ENCODE measurements at regions not wholly inside any gene's neighbourhood (a gene's known extent, or its start where the extent isn't known, plus 50 kb on each side); places are given as distances from the start of the nearest gene placed in this dataset.

DNA sequence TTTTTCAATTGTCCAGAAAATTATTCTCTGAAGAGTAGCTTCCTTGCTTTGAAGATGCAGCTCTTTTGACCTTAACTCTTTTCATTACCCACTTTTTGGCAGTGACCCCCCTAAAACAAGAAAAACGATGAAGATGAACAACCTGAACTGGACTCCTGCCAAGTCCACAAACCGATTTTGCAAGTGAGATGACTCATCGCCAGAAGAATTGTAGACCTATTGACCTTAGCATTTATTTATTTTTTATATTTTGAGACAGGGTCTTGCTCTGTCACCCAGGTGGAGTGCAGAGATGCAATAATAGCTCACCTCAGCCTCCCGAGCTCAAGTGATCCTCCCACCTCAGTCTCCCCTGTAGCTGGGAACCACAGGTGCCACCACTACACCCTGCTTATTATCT lies 859.2 kb downstream of the GATA3 start:
- TF ChIP-seq POLR2A (IDR thresholded peaks at IDR 0.05; ENCODE audit: low read depth, low read length) (no peak), POLR2AphosphoS5 (IDR thresholded peaks at IDR 0.05; ENCODE audit: low read depth, low read length) (no peak)
